ENCODE measurements at regions not wholly inside any gene's neighbourhood (a gene's known extent, or its start where the extent isn't known, plus 50 kb on each side); places are given as distances from the start of the nearest gene placed in this dataset.

GRCh38 chr12:118649765-118650585 lies 273.6 kb downstream of the SUDS3 start:
- Histone ChIP-seq H3K4me1 (no peaks in the 10 kb centered on the region), H3K27ac (replicated peaks in 1 of 4) (no peak overlapping the region), H3K9me3 (peaks cover 0 to 3% (median 0%) of the 10 kb centered on the region in 4 donors), H3K4me3 (no peak overlapping the region), H3K36me3 (no peaks in the 10 kb centered on the region), H3K27me3 (no peaks in the 10 kb centered on the region)
- 83% methylated on average over 19 of the region's 19 CpGs for WGBS
- DNase-seq (ENCODE audit: extremely low spot score), result no peak
- intact Hi-C loops (cut with DNase I), result no loop called here
- TF ChIP-seq EP300 (IDR thresholded peaks at IDR 0.05) (no peak), CTCF (IDR thresholded peaks at IDR 0.05) (no peak), POLR2A (IDR thresholded peaks at IDR 0.05; ENCODE audit: low read depth) (no peak), POLR2AphosphoS5 (IDR thresholded peaks at IDR 0.05) (no peak)

GRCh38 chr12:118650586-118650960 lies 274.2 kb downstream of the SUDS3 start:
- TF ChIP-seq CTCF (IDR thresholded peaks at IDR 0.05) (no peak), EP300 (IDR thresholded peaks at IDR 0.05) (no peak), POLR2A (IDR thresholded peaks at IDR 0.05; ENCODE audit: low read depth) (no peak), POLR2AphosphoS5 (IDR thresholded peaks at IDR 0.05) (no peak)
- no peaks in the 10 kb centered on the region for H3K27me3 ChIP-seq
- H3K27ac ChIP-seq (replicated peaks in 1 of 4), result no peak overlapping the region
- H3K36me3 ChIP-seq, result no peaks in the 10 kb centered on the region
- no peak overlapping the region for H3K4me3 ChIP-seq
- H3K9me3 ChIP-seq, result peaks cover 0 to 3% (median 0%) of the 10 kb centered on the region in 4 donors
- H3K4me1 ChIP-seq, result no peaks in the 10 kb centered on the region
- intact Hi-C loops (cut with DNase I), result no loop called here
- WGBS, result 90% methylated on average over 7 of the region's 7 CpGs
- DNase-seq (ENCODE audit: extremely low spot score), result no peak

GRCh38 chr12:118651487-118651886 lies 275.1 kb downstream of the SUDS3 start:
- no peak overlapping the region for H3K27ac ChIP-seq (replicated peaks in 1 of 4)
- H3K4me1 ChIP-seq, result no peaks in the 10 kb centered on the region
- WGBS, result 75% methylated on average over 2 of the region's 2 CpGs
- DNase-seq (ENCODE audit: extremely low spot score), result no peak
- no peaks in the 10 kb centered on the region for H3K27me3 ChIP-seq
- H3K36me3 ChIP-seq, result no peaks in the 10 kb centered on the region
- H3K4me3 ChIP-seq, result no peak overlapping the region
- TF ChIP-seq CTCF (IDR thresholded peaks at IDR 0.05) (no peak), EP300 (IDR thresholded peaks at IDR 0.05) (no peak), POLR2AphosphoS5 (IDR thresholded peaks at IDR 0.05) (no peak), POLR2A (IDR thresholded peaks at IDR 0.05; ENCODE audit: low read depth) (no peak)
- H3K9me3 ChIP-seq, result no peaks in the 10 kb centered on the region
- intact Hi-C loops (cut with DNase I), result no loop called here

- TF ChIP-seq POLR2A (IDR thresholded peaks at IDR 0.05; ENCODE audit: low read depth), result no peak
- no peak for TF ChIP-seq POLR2AphosphoS5 (IDR thresholded peaks at IDR 0.05)
- TF ChIP-seq EP300 (IDR thresholded peaks at IDR 0.05), result no peak
- TF ChIP-seq CTCF (IDR thresholded peaks at IDR 0.05), result no peak
- no peak overlapping the region for H3K4me3 ChIP-seq
- H3K36me3 ChIP-seq, result no peaks in the 10 kb centered on the region
- no peaks in the 10 kb centered on the region for H3K9me3 ChIP-seq
- intact Hi-C loops (cut with DNase I), result no loop called here
- 65% methylated on average over 1 of the region's 1 CpG for WGBS
- no peak overlapping the region for H3K27ac ChIP-seq (replicated peaks in 1 of 4)
- no peak for DNase-seq (ENCODE audit: extremely low spot score)
- H3K27me3 ChIP-seq, result no peaks in the 10 kb centered on the region
- H3K4me1 ChIP-seq, result no peaks in the 10 kb centered on the region
Measured at GRCh38 chr12:118655588-118655987, 279.2 kb downstream of the SUDS3 start.
